ENCODE measurements at regions not wholly inside any gene's neighbourhood (a gene's known extent, or its start where the extent isn't known, plus 50 kb on each side); places are given as distances from the start of the nearest gene placed in this dataset.
"Not testable (repeated sequence)": the region's sequence is repeated elsewhere in the genome, so short reads cannot be mapped to it uniquely, and the experiment has no call there.

DNA sequence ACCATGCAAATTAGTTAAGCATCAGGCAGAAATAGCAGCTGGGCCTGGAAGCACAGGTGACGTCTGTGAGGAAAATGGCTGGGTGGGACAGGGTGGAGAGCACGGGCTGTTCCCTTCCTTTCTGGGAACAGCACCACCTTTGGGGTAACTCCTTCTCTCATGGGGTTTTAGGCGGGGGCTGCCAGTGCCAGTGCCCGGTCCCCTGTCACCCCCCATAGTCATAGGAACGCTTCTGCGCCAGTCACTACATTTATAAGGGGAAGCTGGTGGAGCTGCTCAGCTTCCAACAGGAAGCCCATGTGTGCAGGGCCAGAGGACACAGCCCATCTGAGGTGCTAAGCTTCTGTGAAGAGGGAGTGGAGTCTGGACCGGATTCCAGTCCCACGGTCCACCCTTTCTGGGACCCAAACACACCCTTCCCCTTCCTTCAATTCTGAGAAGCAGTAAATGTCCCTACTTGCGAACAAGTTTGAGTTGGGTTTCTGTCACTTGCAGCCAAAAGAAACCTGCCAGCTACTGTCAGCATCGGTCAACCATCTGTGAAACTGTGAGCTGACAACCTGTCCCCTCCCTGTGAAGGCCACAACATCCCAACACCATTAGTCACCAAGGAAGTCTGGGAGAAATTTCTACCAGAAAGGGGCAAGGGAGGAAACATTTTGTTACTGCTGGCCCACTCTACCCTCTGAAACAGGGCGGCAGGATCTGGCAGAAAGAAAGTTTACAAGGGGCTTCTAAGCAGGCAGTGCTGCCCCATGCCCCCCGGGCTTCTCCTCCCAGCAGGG is 86.0 kb upstream of the AMZ2 start:
- no peaks in the 10 kb centered on the region for H3K9me3 ChIP-seq
- ATAC-seq (no peak), DNase-seq (no peak)
- no peak overlapping the region for H3K4me3 ChIP-seq
- intact Hi-C loops (cut with DNase I) = no loop called here
- H3K36me3 ChIP-seq = no peaks in the 10 kb centered on the region
- H3K27me3 ChIP-seq = no peaks in the 10 kb centered on the region
- TF ChIP-seq CTCF (IDR thresholded peaks at IDR 0.05) = no peak
- no peaks in the 10 kb centered on the region for H3K4me1 ChIP-seq
- no peak overlapping the region for H3K27ac ChIP-seq

DNA sequence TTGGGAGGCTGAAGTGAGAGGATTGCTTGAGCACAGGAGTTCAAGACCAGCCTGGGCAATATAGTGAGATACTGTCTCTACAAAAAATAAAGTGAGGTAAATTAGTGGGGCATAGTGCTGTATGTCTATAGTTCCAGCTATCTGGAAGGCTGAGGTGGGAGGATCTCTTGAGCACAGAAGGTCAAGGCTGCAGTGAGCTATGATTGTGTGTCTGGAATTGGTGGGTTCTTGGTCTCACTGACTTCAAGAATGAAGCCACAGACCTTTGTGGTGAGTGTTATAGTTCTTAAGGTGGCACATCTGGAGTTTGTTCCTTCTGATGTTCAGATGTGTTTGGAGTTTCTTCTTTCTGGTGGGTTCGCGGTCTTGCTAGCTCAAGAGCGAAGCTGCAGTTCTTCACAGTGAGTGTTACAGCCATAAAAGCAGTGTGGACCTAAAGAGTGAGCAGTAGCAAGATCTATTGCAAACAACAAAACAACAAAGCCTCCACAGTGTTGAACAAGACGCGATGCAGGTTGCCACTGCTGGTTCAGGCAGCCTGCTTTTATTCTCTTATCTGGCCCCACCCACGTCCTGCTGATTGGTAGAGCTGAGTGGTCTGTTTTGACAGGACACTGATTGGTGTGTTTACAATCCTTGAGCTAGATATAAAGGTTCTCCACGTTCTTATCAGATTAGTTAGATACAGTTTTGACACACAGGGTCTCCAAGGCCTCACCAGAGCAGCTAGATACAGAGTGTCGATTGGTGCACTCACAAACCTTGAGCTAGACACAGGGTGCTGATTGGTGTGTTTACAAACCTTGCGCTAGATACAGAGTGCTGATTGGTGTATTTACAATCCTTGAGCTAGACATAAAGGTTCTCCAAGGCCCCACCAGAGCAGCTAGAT is 79.3 kb upstream of the AMZ2 start:
- H3K36me3 ChIP-seq; H3K4me1 ChIP-seq; H3K27ac ChIP-seq; ATAC-seq; intact Hi-C loops (cut with DNase I); H3K4me3 ChIP-seq; H3K9me3 ChIP-seq; DNase-seq; H3K27me3 ChIP-seq: not testable (repeated sequence)

- H3K4me1 ChIP-seq; H3K9me3 ChIP-seq; H3K36me3 ChIP-seq; ATAC-seq; intact Hi-C loops (cut with DNase I); H3K27me3 ChIP-seq; H3K27ac ChIP-seq; DNase-seq; H3K4me3 ChIP-seq: not testable (repeated sequence)
These were observed 78.5 kb upstream of the AMZ2 start for GRCh38 chr17:68169165-68169821.

- H3K4me1 ChIP-seq = no peaks in the 10 kb centered on the region
- H3K4me3 ChIP-seq = no peak overlapping the region
- no peaks in the 10 kb centered on the region for H3K36me3 ChIP-seq
- no peaks in the 10 kb centered on the region for H3K27me3 ChIP-seq
- H3K9me3 ChIP-seq = no peaks in the 10 kb centered on the region
- no peak overlapping the region for H3K27ac ChIP-seq
- no peak for TF ChIP-seq CTCF (IDR thresholded peaks at IDR 0.05)
- intact Hi-C loops (cut with DNase I) = loop anchor here in 1 of 2 donors (10.0 kb wide), 1 partner anchor 295 kb away; no protein-coding TSS in a partner anchor
- DNase-seq (no peak), ATAC-seq (no peak)
These were observed 78.0 kb upstream of the AMZ2 start for GRCh38 chr17:68169840-68170239.

- H3K9me3 ChIP-seq = no peaks in the 10 kb centered on the region
- intact Hi-C loops (cut with DNase I) = loop anchor here in 1 of 2 donors (10.0 kb wide), 1 partner anchor 295 kb away; no protein-coding TSS in a partner anchor
- H3K4me1 ChIP-seq = no peaks in the 10 kb centered on the region
- no peak overlapping the region for H3K4me3 ChIP-seq
- H3K36me3 ChIP-seq = no peaks in the 10 kb centered on the region
- H3K27ac ChIP-seq = no peak overlapping the region
- ATAC-seq = no peak
- TF ChIP-seq CTCF (IDR thresholded peaks at IDR 0.05) = no peak
- no peak for DNase-seq
- H3K27me3 ChIP-seq = no peaks in the 10 kb centered on the region
These were observed 77.6 kb upstream of the AMZ2 start for GRCh38 chr17:68170246-68170645.
